HG02981 (cell line): ENCODE measurements at regions not wholly inside any gene's neighbourhood (a gene's known extent, or its start where the extent isn't known, plus 50 kb on each side); places are given as distances from the start of the nearest gene placed in this dataset.
A peak's percentile ranks its signal among the peaks of the same experiment; 100 is the strongest.
"Not testable (repeated sequence)": the region's sequence is repeated elsewhere in the genome, so short reads cannot be mapped to it uniquely, and the experiment has no call there.

Experiments
- ATAC-seq: cut with Tn5 transposase; IDR thresholded peaks from one replicate; pipeline ENCODE4 v1.9.1; 2021; ENCODE audit warnings: mild to moderate bottlenecking, moderate library complexity; ENCODE audit not compliant: unreplicated experiment

DNA sequence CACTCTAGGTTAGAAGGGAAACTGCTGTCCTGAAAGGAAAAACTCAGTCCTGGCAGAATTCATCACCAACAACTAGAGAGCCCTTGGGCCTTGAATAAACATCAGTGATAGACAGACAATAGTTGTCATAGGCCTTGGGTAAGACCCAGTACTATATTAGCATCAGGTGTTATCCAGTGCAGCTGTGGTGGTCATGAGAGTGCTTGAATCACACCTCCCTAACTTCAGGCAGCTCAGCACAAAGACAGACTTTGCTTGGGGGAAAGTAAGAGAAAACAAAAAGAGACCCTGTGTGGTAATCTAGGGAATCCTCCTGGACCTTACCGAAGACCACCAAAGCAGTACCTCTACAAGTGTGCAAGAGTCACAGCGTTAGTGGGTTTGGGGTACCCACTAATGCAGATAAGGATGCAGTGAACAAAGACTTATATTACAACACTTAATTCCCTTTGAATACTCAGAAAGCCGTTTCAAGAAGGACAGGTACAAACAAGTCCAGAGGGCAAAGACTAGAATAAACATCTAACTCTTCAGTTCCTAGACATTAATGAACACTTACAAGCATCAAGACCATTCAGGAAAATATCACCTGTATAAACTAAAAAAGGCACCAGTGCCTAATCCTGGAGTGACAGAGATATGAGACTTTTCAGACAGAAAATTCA is 332.3 kb upstream of the EPHA3 start:
- ATAC-seq: no peak

DNA sequence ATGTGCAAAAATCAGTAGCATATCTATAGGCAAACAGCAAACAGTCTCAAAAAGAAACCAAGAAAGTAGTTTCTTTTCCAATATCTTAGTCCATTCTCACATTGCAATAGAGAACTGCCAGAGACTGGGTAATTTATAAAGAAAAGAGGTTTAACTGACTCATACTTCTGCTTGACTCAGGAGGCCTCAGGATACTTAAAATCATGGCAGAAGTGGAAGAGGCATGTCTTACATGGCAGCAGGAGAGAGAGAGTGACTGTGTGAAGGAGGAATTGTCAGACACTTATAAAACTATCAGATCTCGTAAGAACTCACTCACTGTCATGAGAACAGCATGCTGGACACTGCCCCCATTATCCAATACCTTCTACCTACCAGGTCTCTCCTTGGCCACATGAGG is 327.9 kb upstream of the EPHA3 start:
- ATAC-seq: no peak

DNA sequence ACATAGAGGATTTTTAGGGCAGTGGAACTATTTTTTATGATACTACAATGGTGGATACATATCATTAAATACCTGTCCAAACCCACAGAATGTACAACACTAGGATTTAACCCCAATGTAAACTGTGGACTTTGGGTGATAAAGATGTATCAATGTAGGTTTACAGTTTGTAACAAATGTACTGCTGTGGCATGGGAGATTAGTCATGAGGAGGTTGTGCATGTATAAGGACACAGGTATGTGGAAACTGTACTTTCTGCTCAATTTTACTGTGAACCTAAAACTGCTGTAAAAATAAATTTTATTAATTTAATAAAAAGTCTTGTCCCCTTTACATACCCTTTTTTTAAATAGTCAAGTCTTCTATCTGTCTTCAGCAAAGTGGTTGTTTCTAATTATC is 322.5 kb upstream of the EPHA3 start:
- ATAC-seq: no peak

- ATAC-seq: no peak
These were observed 321.6 kb upstream of the EPHA3 start for GRCh38 chr3:88785841-88786240.

DNA sequence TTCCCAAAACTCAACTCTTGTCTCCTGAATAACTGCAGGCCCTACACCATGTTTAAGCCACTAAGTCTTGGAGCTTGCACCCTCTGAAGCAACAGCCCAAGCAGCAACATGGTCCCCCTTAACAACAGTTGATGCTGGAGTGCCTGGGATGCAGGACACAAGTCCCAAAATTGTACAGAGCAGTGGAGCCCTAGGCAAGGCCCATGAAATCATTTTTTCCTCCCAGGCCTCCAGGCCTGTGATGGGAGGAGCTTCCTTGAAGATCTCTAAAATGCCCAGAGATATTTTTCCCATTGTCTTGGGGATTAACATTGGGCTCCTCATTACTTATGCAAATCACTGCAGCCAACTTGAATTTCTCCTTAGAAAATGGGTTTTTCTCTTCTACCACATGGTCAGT is 311.9 kb upstream of the EPHA3 start:
- no peak for ATAC-seq

- no peak for ATAC-seq
These were observed 299.8 kb upstream of the EPHA3 start for GRCh38 chr3:88807491-88808105.

GRCh38 chr3:88809993-88810392 is 297.4 kb upstream of the EPHA3 start:
- ATAC-seq: no peak

DNA sequence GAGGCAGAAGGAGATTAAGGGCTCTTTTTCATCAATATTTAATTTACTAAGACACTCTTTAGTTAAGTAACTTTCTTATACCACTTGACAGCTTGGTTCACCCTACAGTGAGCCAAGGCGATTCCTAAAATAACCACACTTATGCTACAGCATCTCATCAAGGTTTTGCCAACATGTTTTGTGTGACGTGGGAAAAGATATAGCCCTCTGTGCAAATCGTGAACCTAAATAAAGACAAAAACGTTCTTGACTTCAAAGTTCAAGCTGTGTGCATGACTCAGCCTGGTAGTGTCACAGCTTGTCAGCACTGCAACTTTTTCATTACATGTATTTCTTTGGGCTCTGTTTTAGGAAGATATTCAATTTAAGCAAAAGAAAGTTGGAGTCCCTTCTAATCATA is 297.0 kb upstream of the EPHA3 start:
- ATAC-seq: no peak

GRCh38 chr3:88811096-88811495 is 296.3 kb upstream of the EPHA3 start:
- ATAC-seq: no peak

DNA sequence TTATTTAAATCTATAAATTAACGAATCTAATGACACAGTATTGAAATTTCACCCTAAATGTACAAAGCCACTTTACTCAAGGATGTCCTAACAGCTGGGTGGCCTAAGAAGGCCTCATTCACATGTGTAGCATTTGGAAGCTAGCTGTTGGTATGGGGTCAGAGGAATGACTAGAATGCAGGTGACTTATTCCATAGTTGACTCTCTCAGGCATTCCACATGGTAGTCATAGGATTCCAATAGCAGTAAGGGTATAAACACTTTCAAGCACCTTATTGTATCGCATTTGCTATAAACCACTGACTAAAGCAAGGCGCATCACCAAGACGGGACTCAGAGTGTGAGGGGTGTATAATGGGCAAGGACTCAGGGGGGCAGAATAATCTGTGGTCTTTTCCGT is 294.8 kb upstream of the EPHA3 start:
- ATAC-seq: no peak

DNA sequence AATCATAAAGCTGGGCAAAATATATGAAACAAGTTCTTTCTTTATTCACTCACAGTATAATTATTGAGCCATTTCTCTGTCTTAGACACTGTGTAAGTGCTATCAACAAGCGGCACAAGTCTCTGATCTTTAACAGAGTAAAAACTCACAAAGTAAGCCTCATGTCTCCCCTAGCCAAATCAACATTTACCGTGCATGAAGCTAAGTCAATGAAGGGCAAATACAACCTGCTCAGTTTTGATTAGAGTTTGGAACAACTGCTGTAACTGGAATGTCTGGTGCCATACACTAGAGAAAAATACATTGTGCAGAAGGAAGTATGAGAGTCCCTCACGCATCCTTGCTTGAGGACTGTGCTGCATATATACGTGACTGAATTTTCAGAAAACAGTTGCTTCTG is 291.0 kb upstream of the EPHA3 start:
- no peak for ATAC-seq

GRCh38 chr3:88824666-88825564 is 282.5 kb upstream of the EPHA3 start:
- ATAC-seq: no peak

DNA sequence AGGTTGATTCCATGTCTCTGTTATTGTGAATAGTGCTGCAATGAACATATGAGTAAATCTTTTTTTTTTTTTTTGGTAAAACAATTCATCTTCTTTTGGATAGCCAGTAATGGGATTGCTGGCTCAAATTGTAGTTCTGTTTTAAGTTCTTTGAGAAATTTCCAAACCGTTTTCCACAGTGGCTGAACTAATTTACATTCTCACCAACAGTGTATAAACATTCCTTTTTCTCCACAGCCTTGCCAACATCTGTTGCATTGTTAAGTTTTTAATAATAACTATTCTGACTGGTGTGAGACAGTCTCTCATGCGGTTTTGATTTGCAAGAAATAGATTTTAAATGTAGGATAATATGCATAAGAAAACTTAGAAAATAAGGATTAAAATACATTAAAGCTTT is 279.0 kb upstream of the EPHA3 start:
- no peak for ATAC-seq

- no peak for ATAC-seq
These were observed 254.8 kb upstream of the EPHA3 start for GRCh38 chr3:88852606-88853005.

DNA sequence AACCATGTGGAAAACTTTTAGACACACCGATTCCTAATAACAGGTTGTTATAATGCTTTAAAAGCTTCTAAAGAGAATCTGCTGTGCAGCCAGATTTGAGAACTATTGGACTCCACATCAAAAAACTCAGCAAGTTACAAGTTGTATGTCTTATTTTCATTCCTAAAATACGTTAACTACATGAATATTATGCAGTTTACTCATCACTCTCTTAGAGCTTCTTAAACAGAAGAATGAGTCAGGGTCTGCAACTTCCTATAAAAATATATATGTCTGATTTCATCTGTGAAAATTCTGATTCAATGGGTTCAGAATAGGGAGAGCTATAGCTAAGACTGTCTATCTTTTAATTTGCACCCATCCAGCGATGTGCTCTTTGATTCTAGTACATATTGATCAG is 244.2 kb upstream of the EPHA3 start:
- ATAC-seq: no peak

- ATAC-seq: no peak
These were observed 230.7 kb upstream of the EPHA3 start for GRCh38 chr3:88876724-88877123.

DNA sequence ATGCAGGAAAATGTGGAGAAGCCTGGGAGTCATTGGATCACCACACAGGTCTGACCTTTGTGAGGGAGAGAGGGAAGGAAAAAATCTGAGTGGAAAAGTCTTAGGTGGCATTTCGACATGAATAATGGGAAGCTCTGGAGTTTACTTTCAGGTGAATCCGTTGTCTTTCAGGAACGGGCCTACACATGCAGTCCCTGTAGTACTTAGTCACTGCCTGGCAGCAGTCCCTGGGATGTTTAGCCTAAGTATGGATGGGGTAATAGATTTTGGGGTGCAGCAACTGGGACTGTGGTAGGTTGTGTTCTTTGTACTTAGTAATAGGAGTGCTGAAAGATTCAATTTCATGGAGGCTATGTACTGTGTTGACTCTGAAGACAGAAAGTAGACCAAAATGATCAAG is 227.5 kb upstream of the EPHA3 start:
- ATAC-seq: no peak

- peak; percentile 98 for ATAC-seq
These were observed 225.3 kb upstream of the EPHA3 start for GRCh38 chr3:88882121-88882520.

GRCh38 chr3:88886624-88887023 is 220.8 kb upstream of the EPHA3 start:
- not testable (repeated sequence) for ATAC-seq

DNA sequence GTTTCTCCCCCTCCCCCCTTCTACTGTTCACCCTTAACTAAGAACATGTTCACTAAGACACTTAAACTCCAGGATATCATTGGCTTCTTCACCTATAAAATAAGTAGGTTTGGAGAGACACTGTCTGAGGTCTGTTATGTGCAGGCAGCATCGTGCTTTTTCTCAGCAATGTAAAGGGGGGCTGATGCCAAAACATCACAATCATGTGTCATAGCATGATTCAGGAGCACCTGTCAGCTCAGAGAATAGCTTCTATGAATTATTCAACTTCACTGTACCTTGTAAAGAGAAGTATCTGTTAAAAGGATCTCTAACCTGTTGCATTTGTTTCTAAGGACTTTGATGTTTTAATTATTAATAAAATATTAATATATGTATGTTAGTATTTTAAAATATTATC is 211.4 kb upstream of the EPHA3 start:
- ATAC-seq: no peak

- ATAC-seq: no peak
These were observed 195.0 kb upstream of the EPHA3 start for GRCh38 chr3:88912294-88912877.

- no peak for ATAC-seq
These were observed 188.6 kb upstream of the EPHA3 start for GRCh38 chr3:88918841-88919240.
